GM23338 (cell line): ENCODE measurements at regions not wholly inside any gene's neighbourhood (a gene's known extent, or its start where the extent isn't known, plus 50 kb on each side); places are given as distances from the start of the nearest gene placed in this dataset.

ENCODE experiments used
- ATAC-seq: fragments of 200-7000 bp; cut with Tn5 transposase; 3 replicates; pipeline ENCODE4 v1.9.1; 2020
- DNase-seq: peaks from one replicate; pipeline ENCODE4 v3.0.0-alpha.2; 2015; ENCODE audit warnings: low spot score
- H2AFZ ChIP-seq: fragments of 200-600 bp; sonication (generic); 2 replicates; pipeline ENCODE4 v1.8.0; 2016; ENCODE audit warnings: antibody characterized with exemption, mild to moderate bottlenecking, moderate library complexity
- H3F3A ChIP-seq: fragments of 200-600 bp; sonication (generic); replicated peaks from 2 replicates; pipeline ENCODE4 v1.8.0; 2017; ENCODE audit warnings: antibody characterized with exemption, mixed run types, low read depth
- H3K27ac ChIP-seq: fragments of 200-600 bp; sonication (generic); 2 replicates; pipeline ENCODE4 v1.6.1; 2016; ENCODE audit warnings: low read depth
- H3K27me3 ChIP-seq: fragments of 200-600 bp; sonication (generic); 2 replicates; pipeline ENCODE4 v1.8.0; 2016; ENCODE audit warnings: mild to moderate bottlenecking, mixed run types, moderate library complexity; ENCODE audit not compliant: insufficient read depth
- H3K36me3 ChIP-seq: fragments of 200-600 bp; sonication (generic); 2 replicates; pipeline ENCODE4 v1.8.0; 2016; ENCODE audit warnings: mild to moderate bottlenecking; ENCODE audit not compliant: insufficient read depth
- H3K4me1 ChIP-seq: fragments of 200-600 bp; sonication (generic); 2 replicates; pipeline ENCODE4 v1.8.0; 2016; ENCODE audit warnings: mild to moderate bottlenecking, moderate library complexity; ENCODE audit not compliant: insufficient read depth
- H3K4me2 ChIP-seq: fragments of 200-600 bp; sonication (generic); 2 replicates; pipeline ENCODE4 v1.7.1; 2017; ENCODE audit warnings: mixed run types
- H3K4me3 ChIP-seq: fragments of 200-600 bp; sonication (generic); 2 replicates; pipeline ENCODE4 v1.6.1; 2016; ENCODE audit warnings: mixed run types
- H3K79me2 ChIP-seq: fragments of 200-600 bp; sonication (generic); replicated peaks from 2 replicates; pipeline ENCODE4 v1.8.0; 2017; ENCODE audit warnings: mild to moderate bottlenecking; ENCODE audit not compliant: insufficient read depth
- H3K9me2 ChIP-seq: fragments of 200-600 bp; sonication (generic); 2 replicates; pipeline ENCODE4 v1.8.0; 2017; ENCODE audit not compliant: insufficient read depth
- H4K20me1 ChIP-seq: fragments of 200-600 bp; sonication (generic); replicated peaks from 2 replicates; pipeline ENCODE4 v1.8.0; 2017; ENCODE audit warnings: mild to moderate bottlenecking; ENCODE audit not compliant: insufficient read depth
- H3K27ac Mint-ChIP-seq: 2 replicates; pipeline ENCODE4 v1.8.0; 2020; ENCODE audit warnings: inconsistent platforms, mild to moderate bottlenecking, moderate library complexity, mixed read lengths
- H3K27me3 Mint-ChIP-seq: 3 replicates; pipeline ENCODE4 v1.8.0; 2022; ENCODE audit warnings: low read depth, mild to moderate bottlenecking, moderate library complexity, mixed read lengths, inconsistent platforms; ENCODE audit not compliant: insufficient read depth, poor library complexity
- H3K36me3 Mint-ChIP-seq: 3 replicates; pipeline ENCODE4 v1.8.0; 2021; ENCODE audit warnings: low read depth, mild to moderate bottlenecking, inconsistent platforms, moderate library complexity, mixed read lengths
- H3K4me1 Mint-ChIP-seq: 3 replicates; pipeline ENCODE4 v1.8.0; 2020; ENCODE audit warnings: mild to moderate bottlenecking, inconsistent platforms, mixed read lengths
- H3K4me3 Mint-ChIP-seq: 3 replicates; pipeline ENCODE4 v1.8.0; 2021; ENCODE audit warnings: moderate library complexity, mild to moderate bottlenecking, inconsistent platforms, mixed read lengths
- H3K9me3 Mint-ChIP-seq: 3 replicates; pipeline ENCODE4 v1.8.0; 2020; ENCODE audit warnings: moderate library complexity, mild to moderate bottlenecking, inconsistent platforms, mixed read lengths
- CREB1 ChIP-seq: fragments of 250-450 bp; sonication (Bioruptor Pico); IDR thresholded peaks from 2 replicates; pipeline ENCODE4 v1.5.0; 2020; ENCODE audit warnings: low read depth, mild to moderate bottlenecking, moderate library complexity
- CTCF ChIP-seq, 2 experiments: fragments of 200-600 bp in 1 of 2; sonication (generic) in 1 of 2; conservative IDR thresholded peaks; 2 replicates each; pipeline versions ENCODE4 v1.5.1 to v1.6.1; 2016 to 2017; ENCODE audit warnings: antibody characterized with exemption in 2 of 2, low read depth in 2 of 2, mild to moderate bottlenecking in 2 of 2, moderate library complexity in 1 of 2
- EZH2 ChIP-seq: fragments of 200-600 bp; sonication (generic); IDR thresholded peaks from one replicate; pipeline ENCODE4 v1.8.0; 2017; ENCODE audit warnings: antibody characterized with exemption, mild to moderate bottlenecking, low read depth; ENCODE audit not compliant: unreplicated experiment
- JUNB ChIP-seq: IDR thresholded peaks from one replicate; pipeline ENCODE4 v1.6.1; 2016; ENCODE audit warnings: antibody characterized with exemption; ENCODE audit not compliant: unreplicated experiment
- NANOG ChIP-seq: IDR thresholded peaks from 2 replicates; pipeline ENCODE4 v1.6.1; 2016; ENCODE audit warnings: antibody characterized with exemption, borderline replicate concordance
- POLR2AphosphoS5 ChIP-seq: IDR thresholded peaks from 2 replicates; pipeline ENCODE4 v1.6.1; 2016; ENCODE audit warnings: antibody characterized with exemption, low read depth
- REST ChIP-seq: IDR thresholded peaks from one replicate; pipeline ENCODE4 v1.6.1; 2018; ENCODE audit warnings: antibody characterized with exemption; ENCODE audit not compliant: unreplicated experiment
- ZNF331 ChIP-seq: fragments of 250-450 bp; sonication (Bioruptor Pico); IDR thresholded peaks from 2 replicates; pipeline ENCODE4 v1.5.0; 2020; ENCODE audit warnings: low read depth, mild to moderate bottlenecking, moderate library complexity
- TF ChIP-seq, protein P1 (sequence below): IDR thresholded peaks from 2 replicates; pipeline ENCODE4 v1.6.1; 2016; ENCODE audit warnings: antibody characterized with exemption

GRCh38 chr16:26791169-26791568 lies 275.6 kb upstream of the C16orf82 start:
- no peaks in the 10 kb centered on the region for H3K27me3 ChIP-seq
- H3K36me3 ChIP-seq: no peaks in the 10 kb centered on the region
- Mint-ChIP-seq H3K4me3 (no peak overlapping the region), H3K4me1 (no peaks in the 10 kb centered on the region), H3K27me3 (peaks cover 4% of the 10 kb centered on the region), H3K36me3 (peaks cover 4% of the 10 kb centered on the region; the same call in 2 of the 3 replicates), H3K27ac (no peak overlapping the region), H3K9me3 (peaks cover 82% of the 10 kb centered on the region)
- no peaks in the 10 kb centered on the region for H3K79me2 ChIP-seq
- H3K4me2 ChIP-seq: no peak overlapping the region
- DNase-seq (no peak), ATAC-seq (no peak)
- no peak overlapping the region for H3K27ac ChIP-seq
- no peaks in the 10 kb centered on the region for H4K20me1 ChIP-seq
- TF ChIP-seq POLR2AphosphoS5 (no peak), REST (no peak), ZNF331 (CRISPR knock-in tag) (no peak), JUNB (no peak), CTCF (conservative IDR thresholded peaks at IDR 0.05; ENCODE audit: low read depth in 2 of 2) (no peak), EZH2 (no peak), NANOG (no peak), CREB1 (CRISPR knock-in tag) (no peak)
- TF ChIP-seq, protein P1, sequence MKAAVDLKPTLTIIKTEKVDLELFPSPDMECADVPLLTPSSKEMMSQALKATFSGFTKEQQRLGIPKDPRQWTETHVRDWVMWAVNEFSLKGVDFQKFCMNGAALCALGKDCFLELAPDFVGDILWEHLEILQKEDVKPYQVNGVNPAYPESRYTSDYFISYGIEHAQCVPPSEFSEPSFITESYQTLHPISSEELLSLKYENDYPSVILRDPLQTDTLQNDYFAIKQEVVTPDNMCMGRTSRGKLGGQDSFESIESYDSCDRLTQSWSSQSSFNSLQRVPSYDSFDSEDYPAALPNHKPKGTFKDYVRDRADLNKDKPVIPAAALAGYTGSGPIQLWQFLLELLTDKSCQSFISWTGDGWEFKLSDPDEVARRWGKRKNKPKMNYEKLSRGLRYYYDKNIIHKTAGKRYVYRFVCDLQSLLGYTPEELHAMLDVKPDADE: no peak
- H3K4me1 ChIP-seq: no peaks in the 10 kb centered on the region
- no peaks in the 10 kb centered on the region for H3F3A ChIP-seq
- no peaks in the 10 kb centered on the region for H3K9me2 ChIP-seq
- no peak overlapping the region for H3K4me3 ChIP-seq
- no peak overlapping the region for H2AFZ ChIP-seq

GRCh38 chr16:26795184-26795583 lies 271.5 kb upstream of the C16orf82 start:
- Histone ChIP-seq H3K4me2 (no peak overlapping the region), H3K4me3 (no peak overlapping the region), H3K36me3 (no peaks in the 10 kb centered on the region), H3K4me1 (no peaks in the 10 kb centered on the region), H2AFZ (no peak overlapping the region), H3K79me2 (no peaks in the 10 kb centered on the region), H3F3A (no peaks in the 10 kb centered on the region), H3K27ac (no peak overlapping the region), H3K9me2 (no peaks in the 10 kb centered on the region), H3K27me3 (no peaks in the 10 kb centered on the region), H4K20me1 (no peaks in the 10 kb centered on the region)
- H3K27me3 Mint-ChIP-seq: peaks cover 14% of the 10 kb centered on the region
- H3K27ac Mint-ChIP-seq: no peak overlapping the region
- H3K4me1 Mint-ChIP-seq: no peaks in the 10 kb centered on the region
- peak; percentile 48; the same call in 1 of the 3 replicates for ATAC-seq
- no peak for TF ChIP-seq CREB1 (CRISPR knock-in tag)
- TF ChIP-seq CTCF (conservative IDR thresholded peaks at IDR 0.05; ENCODE audit: low read depth in 2 of 2): peak; percentile 35 to 42
- H3K36me3 Mint-ChIP-seq: peaks cover 14% of the 10 kb centered on the region
- H3K9me3 Mint-ChIP-seq: peaks cover 83% of the 10 kb centered on the region
- DNase-seq: peak; percentile 29
- H3K4me3 Mint-ChIP-seq: no peak overlapping the region
